Activated B cell treated with CpG ODN at 0.5 μM for 24 hours (primary cell): ENCODE measurements at regions not wholly inside any gene's neighbourhood (a gene's known extent, or its start where the extent isn't known, plus 50 kb on each side); places are given as distances from the start of the nearest gene placed in this dataset.

Experiments
- ATAC-seq: fragments of 200-7000 bp; cut with Tn5 transposase; one replicate; pipeline ENCODE4 v1.10.0; 2021; ENCODE audit warnings: low read depth, mild to moderate bottlenecking, moderate library complexity
- CTCF ChIA-PET: fragments of 350-600 bp; sonication (Branson Sonifier 250); formaldehyde crosslinking; loops from one replicate; lab custom pipeline; 2021; ENCODE audit warnings: antibody characterized with exemption; lab: Charles Lee
- POLR2A ChIA-PET: fragments of 350-600 bp; sonication (Branson Sonifier 250); formaldehyde crosslinking; loops from one replicate; lab custom pipeline; 2021; ENCODE audit warnings: antibody characterized with exemption; lab: Charles Lee
- DNase-seq: peaks from one replicate; pipeline ENCODE4 v3.0.0; 2022
- H3K27ac Mint-ChIP-seq: one replicate; pipeline ENCODE4 v1.8.0; 2020; ENCODE audit warnings: mixed read lengths
- H3K27me3 Mint-ChIP-seq: one replicate; pipeline ENCODE4 v1.8.0; 2021; ENCODE audit warnings: mixed read lengths
- H3K36me3 Mint-ChIP-seq: one replicate; pipeline ENCODE4 v1.8.0; 2021; ENCODE audit warnings: low read depth, mixed read lengths
- H3K4me1 Mint-ChIP-seq: one replicate; pipeline ENCODE4 v1.8.0; 2021; ENCODE audit warnings: mixed read lengths
- H3K4me3 Mint-ChIP-seq: one replicate; pipeline ENCODE4 v1.8.0; 2020; ENCODE audit warnings: mild to moderate bottlenecking, mixed read lengths
- H3K9me3 Mint-ChIP-seq: one replicate; pipeline ENCODE4 v1.8.0; 2020; ENCODE audit warnings: mixed read lengths
- CTCF ChIP-seq: fragments of 200-600 bp; IDR thresholded peaks from one replicate; pipeline ENCODE4 v1.8.0; 2022; ENCODE audit warnings: antibody characterized with exemption, mild to moderate bottlenecking
- intact Hi-C: fragments of 100-400 bp; cut with micrococcal nuclease; formaldehyde crosslinking; loops from one replicate; pipeline ENCODE4 v1.15.1; 2024

- TF ChIP-seq CTCF: no peak
- H3K4me1 Mint-ChIP-seq: peaks cover 15% of the 10 kb centered on the region
- POLR2A ChIA-PET: no interaction called here
- no peak overlapping the region for H3K27ac Mint-ChIP-seq
- no peaks in the 10 kb centered on the region for H3K36me3 Mint-ChIP-seq
- DNase-seq: no peak
- H3K9me3 Mint-ChIP-seq: peaks cover 4% of the 10 kb centered on the region
- intact Hi-C loops: no loop called here
- CTCF ChIA-PET: no interaction called here
- H3K4me3 Mint-ChIP-seq: no peak overlapping the region
- ATAC-seq: no peak
- H3K27me3 Mint-ChIP-seq: peaks cover 22% of the 10 kb centered on the region
Observed at GRCh38 chr2:234339501-234339900, 157.4 kb downstream of the ARL4C start.

- POLR2A ChIA-PET: no interaction called here
- Mint-ChIP-seq H3K27me3 (peaks cover 18% of the 10 kb centered on the region), H3K9me3 (peaks cover 4% of the 10 kb centered on the region), H3K4me3 (no peak overlapping the region), H3K27ac (no peak overlapping the region), H3K4me1 (peaks cover 15% of the 10 kb centered on the region), H3K36me3 (no peaks in the 10 kb centered on the region)
- ATAC-seq: no peak
- TF ChIP-seq CTCF: no peak
- CTCF ChIA-PET: no interaction called here
- DNase-seq: no peak
- intact Hi-C loops: no loop called here
Observed at GRCh38 chr2:234339011-234339410, 157.9 kb downstream of the ARL4C start.

- no peak overlapping the region for H3K4me3 Mint-ChIP-seq
Observed at GRCh38 chr2:234335661-234336228, 161.1 kb downstream of the ARL4C start.

GRCh38 chr2:234334756-234335155 is 162.1 kb downstream of the ARL4C start:
- ATAC-seq: no peak
- no peak for TF ChIP-seq CTCF
- no peak overlapping the region for H3K27ac Mint-ChIP-seq
- intact Hi-C loops: loop anchor here (5.0 kb wide), 1 partner anchor 33 kb away; no protein-coding TSS in a partner anchor
- DNase-seq: no peak
- H3K36me3 Mint-ChIP-seq: no peaks in the 10 kb centered on the region
- CTCF ChIA-PET: no interaction called here
- POLR2A ChIA-PET: no interaction called here
- peaks cover 20% of the 10 kb centered on the region for H3K4me1 Mint-ChIP-seq
- peaks cover 4% of the 10 kb centered on the region for H3K9me3 Mint-ChIP-seq
- peaks cover 33% of the 10 kb centered on the region for H3K27me3 Mint-ChIP-seq
- no peak overlapping the region for H3K4me3 Mint-ChIP-seq

More at GRCh38 chr2:234335661-234336228, 161.1 kb downstream of the ARL4C start:
- Mint-ChIP-seq H3K4me1 (peaks cover 20% of the 10 kb centered on the region), H3K9me3 (peaks cover 4% of the 10 kb centered on the region), H3K27ac (no peak overlapping the region), H3K27me3 (peaks cover 33% of the 10 kb centered on the region), H3K36me3 (no peaks in the 10 kb centered on the region)
- DNase-seq (no peak), ATAC-seq (peak; percentile 37)
- intact Hi-C loops: no loop called here
- no peak for TF ChIP-seq CTCF
- ChIA-PET POLR2A (no interaction called here), CTCF (no interaction called here)

- Mint-ChIP-seq H3K27me3 (peaks cover 33% of the 10 kb centered on the region), H3K4me1 (peaks cover 19% of the 10 kb centered on the region), H3K27ac (no peak overlapping the region), H3K36me3 (no peaks in the 10 kb centered on the region), H3K4me3 (no peak overlapping the region), H3K9me3 (peaks cover 4% of the 10 kb centered on the region)
- ATAC-seq (no peak), DNase-seq (no peak)
- no peak for TF ChIP-seq CTCF
- ChIA-PET CTCF (no interaction called here), POLR2A (interaction anchor here (0.7 kb wide), 1 partner anchor 25 kb away, joined by 4 read pairs; no protein-coding TSS in a partner anchor)
- intact Hi-C loops: loop anchor here (5.0 kb wide), 1 partner anchor 33 kb away; no protein-coding TSS in a partner anchor
Observed at GRCh38 chr2:234334151-234334550, 162.7 kb downstream of the ARL4C start.
